CD4-positive, alpha-beta T cell treated with Interleukin-4 for 1 hour (primary cell): ENCODE measurements at regions not wholly inside any gene's neighbourhood (a gene's known extent, or its start where the extent isn't known, plus 50 kb on each side); places are given as distances from the start of the nearest gene placed in this dataset.
A peak's percentile ranks its signal among the peaks of the same experiment; 100 is the strongest.

Experiments used
- DNase-seq, 2 donors: peaks; one replicate each; pipeline ENCODE4 v3.0.0-alpha.2; 2020 to 2022

DNA sequence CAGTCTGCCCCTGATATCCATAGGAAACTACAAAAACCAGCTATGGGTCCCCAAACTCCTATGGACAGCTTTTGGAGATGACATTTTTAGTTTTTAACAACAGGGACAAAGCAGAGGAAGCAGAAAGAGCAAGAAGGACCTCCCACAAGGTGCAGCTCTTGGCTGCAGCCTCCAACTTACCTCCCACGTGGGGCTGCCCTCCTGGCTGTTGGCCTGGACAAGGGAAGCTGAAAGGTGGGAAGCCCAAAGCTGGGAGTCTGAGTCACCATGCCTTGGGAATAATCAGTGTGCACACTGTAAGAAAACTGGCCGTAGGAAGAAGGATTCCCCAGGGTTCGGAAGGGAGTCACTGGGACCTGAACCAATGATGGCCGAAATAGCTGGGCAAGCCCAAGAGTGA lies 51.8 kb upstream of the PAX1 start:
- no peak for DNase-seq

DNA sequence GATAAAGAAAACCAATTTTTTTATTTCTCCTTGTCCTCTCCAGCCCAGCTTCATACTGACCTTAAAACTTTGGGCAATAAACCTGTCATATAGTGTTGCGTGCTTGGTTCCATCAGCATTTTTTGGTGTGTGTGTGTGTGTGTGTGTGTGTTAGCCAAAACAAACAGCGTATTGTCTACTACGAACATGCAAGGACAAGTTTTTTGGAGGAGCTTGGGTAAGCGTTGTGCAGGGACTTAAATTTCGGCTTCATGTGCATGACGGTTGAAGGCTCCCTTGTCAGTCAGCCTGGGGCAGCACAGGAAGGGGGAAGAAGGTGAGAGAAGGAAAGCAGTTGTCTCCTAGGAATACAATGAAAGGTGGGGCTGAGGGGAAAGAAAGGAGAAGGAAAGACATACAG lies 62.0 kb upstream of the PAX1 start:
- no peak for DNase-seq

DNA sequence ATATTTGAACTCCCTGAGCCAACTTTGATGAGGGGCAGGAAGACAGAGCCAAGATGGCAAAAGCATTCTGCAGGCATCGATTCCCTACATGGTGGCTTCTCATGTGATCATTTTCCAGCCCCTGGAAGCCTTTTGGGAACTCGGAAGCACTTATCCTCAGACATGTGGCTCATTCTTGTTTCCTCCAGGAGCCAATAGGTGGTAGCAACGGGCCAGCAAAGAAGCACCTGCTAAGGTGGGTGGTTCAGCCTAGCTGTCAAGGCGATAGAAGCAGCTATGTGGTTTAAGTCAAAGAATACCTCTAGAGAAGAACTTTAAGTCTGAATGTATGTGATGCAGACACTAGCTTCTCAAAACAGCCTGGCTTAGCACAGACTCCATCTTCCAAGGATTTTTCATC lies 64.9 kb upstream of the PAX1 start:
- DNase-seq, result no peak

DNA sequence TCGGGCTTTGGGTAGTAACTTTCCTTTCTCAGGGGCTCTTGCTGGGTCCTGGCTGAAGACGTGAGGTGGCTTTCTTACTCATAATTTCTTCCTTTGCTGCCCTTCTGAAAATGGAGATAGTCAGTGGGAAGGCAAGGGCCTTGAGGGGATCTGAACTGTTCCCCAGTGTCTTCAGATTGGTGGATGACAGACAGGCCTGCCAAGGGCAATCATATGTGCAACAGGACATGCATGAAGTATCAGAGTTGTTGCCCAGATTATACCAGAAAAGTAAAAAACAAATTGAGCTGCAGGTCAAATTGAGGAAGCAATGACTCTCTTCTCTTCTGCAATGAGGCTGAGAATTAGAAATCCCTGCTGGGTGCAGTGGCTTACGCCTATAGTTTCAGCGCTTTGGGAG lies 71.6 kb upstream of the PAX1 start:
- no peak for DNase-seq

DNA sequence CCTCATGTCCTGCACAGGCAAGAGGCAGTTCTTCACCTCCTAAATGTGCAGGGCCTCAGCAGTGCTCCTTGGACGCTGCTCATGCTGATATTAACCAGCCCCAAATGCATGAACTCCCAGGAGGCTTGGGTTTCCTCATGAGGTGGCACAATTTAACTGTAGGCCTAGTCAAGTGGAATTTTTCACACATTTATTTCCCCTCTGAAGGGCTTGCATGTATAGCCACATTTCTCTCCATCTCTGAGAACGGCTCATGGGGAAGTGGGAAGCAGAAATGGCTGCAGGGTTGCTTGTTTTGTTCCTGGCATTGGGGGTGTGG lies 72.8 kb upstream of the PAX1 start:
- no peak for DNase-seq

DNA sequence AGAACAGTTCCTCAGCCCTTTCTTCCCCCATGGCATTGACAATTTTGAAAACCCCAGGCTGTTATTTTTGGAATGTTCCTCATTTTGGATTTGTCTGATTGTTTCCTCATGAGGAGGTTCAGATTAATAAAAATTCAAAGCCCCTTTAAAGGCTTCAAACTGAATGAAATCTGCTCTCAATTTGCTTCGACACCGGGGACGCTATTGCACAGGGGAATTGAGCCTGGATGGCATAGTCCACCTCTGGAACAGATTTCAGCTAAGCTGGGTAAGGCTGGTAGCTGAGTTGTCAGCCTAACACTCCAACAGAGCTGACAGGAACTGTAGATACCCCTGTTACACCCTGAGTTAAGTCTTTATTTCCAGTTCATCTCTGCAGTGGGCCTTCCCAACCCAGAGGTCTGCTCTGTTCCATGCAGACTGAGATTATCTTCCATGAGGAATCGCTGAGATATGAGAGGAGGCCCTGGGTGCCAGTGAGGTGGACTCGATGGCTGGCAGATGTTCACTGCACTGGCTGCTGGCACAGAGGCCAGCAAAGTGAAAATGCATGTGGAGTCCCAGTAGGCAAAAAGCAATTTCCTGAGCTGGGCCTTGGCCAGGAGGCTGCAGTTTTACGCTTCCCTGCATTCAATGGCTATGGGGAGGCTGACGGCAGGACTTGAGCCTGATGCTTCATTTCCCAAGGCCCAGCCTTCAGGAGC lies 73.3 kb upstream of the PAX1 start:
- no peak for DNase-seq

DNA sequence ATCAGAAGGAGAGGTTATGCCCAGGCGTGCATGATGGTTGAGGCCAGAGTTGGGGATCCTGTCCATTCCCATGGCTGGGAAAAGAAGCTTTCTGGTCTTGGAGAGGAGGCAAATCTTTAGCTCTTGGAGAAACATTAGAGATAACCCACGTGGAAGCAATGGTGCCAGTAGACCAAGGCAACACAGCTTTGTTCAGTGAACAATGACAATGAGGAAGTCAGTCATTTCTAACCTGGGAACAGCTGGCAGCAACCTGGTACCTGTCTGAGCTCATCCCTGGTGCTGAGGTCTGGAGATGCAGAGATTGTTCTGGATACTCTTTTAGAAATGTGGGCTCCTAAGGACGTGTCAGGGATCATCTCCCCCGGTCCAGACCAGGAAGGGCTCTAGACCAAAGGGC lies 76.7 kb upstream of the PAX1 start:
- DNase-seq, result no peak

DNA sequence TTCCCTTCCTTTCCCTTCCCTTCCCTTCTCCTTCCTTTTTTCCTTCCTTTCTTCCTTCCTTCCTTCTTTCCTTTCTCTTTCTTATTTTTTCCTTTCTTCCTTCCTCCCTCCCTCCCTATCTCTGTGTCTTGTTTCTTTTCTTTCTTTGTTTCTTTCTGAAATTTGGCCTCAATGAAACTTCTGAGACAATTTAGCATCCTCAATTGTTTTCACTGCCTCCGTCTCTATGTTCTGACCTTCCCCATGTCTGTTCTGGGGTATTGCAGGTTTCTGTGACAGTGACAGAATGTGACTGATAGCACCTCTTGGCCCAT lies 81.7 kb upstream of the PAX1 start:
- no peak for DNase-seq

DNA sequence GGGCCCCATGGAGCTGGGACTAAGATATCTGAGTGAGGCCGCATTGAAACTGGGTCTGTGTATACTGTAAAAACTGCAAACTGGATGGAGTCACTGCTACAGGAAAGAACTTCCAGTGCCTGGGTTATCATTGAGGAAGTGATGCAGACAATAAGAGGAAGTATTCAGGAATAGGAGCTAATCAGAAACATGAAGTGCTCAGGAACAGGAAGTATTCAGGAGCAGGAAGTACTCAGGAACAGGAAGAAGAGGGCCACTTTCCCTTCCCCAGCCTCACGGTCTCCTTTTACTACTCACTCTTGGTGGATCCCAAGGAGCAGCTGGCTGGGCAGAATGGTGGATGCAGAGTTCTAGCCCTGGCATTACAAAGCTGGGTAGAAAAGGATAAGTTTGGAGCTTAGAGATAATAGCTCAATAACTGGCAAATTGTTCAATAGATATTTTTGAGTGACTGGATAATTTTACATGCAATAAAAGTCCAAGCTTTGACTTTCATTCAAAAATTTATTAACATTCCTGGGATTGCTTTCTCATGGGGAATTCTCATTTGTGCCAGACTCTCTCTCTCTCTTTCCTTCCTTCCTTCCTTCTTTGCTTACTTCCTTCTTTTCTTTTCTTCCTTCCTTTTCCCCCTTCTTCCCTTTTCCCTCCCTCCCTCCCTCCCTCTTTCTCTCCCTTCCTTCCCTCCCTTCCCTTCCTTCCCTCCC lies 82.2 kb upstream of the PAX1 start:
- DNase-seq, result no peak

DNA sequence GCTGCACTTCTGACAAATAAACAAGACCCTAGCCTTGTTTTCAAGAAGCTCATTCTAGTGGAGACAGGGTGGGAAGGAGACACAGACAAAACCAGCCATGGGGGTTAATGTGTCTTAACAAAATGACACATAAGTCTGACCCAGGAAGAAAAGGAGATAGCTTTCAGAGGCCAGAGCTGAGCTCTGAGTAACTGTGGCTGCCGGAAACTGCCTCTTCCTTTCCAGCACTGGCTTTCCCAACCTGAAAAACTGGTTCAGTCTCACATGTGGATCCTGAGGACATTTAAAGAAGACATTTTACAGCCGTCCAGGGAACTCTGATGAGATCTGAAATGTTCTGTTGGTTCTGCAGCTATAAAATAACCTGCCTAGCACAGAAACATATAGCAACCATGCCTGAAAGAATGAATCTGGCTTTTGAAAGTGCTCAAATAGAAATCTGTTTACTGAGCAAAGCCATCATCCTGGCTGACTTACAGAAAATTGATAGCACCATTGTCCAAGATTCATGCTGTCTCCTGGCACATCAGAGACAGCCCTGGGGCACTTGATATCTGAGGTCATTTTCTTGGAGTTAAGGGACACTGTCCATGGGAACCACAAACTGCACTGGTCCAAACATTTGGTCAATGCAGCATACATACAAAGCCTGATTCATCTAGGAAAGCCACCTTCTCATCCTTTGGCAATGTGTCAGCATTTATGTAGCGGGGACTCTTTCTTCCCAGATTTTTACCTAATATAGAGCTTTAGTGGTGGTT lies 83.2 kb upstream of the PAX1 start:
- DNase-seq, result no peak

DNA sequence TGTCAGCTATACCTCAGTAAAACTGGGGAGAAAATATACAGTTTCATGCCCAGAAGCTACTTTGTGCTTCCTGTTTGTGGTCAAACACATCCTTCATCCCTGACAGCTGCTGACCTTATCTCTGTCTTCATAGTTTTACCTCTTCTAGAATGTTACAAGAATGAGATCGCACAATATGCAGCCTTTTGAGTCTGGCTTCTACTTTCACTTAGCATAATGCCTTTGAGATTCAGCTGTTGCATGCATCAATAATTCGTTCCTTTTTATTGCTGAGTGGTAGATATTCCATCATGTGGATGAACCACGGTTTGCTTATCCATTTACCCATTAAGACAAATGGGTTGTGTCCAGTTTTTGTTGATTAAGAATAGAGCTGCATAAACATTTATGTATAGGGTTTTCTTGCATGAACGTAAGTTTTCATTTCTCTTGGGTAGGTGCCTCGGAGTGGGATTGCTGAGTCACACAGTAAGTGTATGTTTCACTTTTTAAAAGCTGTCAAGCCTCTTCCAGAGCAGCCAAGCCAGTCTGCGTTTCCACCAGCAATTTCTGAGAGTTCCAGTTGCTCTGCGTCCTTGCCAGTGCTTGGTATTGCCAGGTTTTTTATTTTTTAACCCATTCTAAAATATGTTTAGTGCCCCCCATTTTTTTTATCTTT lies 86.6 kb upstream of the PAX1 start:
- no peak for DNase-seq

DNA sequence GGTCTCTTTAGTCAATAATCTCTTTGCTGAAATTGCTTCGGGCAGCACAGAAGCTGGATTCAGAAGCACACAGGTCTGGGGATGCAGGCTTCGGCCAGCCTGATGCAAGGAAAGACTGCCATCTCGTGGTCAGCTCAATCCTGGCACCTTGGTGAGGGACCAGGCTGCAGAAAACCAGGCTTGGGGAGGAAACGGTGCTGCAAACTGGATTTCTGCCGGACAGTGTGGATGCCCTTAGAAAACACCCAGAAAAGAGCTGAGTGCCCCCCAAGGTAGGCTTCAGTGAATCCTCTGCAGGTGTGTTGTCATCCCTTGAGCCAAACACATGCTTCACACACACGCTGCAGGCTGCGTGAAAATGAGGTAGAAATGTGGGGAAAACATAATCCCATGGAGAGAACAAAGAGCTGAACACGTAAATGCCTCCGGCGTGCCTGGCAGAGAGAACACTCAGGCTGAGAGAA lies 89.8 kb upstream of the PAX1 start:
- DNase-seq, result peak; percentile 17 to 25

DNA sequence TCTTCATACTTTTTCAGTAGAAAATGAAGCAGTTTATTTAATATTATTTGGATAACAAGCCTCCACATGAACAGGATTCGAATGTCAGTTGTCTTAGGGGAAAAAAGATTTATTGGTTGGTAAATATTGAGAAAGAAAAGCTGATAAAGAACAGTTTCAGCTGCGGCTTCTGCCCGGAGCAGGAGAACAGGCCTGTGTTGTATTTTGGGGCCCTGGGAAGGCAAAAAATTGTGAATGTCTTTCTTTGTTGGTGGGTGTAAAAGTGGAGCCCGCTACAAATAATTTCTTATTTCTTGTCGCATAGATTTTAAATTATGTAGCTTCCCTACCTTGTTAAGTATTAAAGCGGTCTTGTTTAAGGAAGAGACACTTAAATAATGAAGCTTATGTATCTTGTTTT lies 90.5 kb upstream of the PAX1 start:
- DNase-seq, result no peak

DNA sequence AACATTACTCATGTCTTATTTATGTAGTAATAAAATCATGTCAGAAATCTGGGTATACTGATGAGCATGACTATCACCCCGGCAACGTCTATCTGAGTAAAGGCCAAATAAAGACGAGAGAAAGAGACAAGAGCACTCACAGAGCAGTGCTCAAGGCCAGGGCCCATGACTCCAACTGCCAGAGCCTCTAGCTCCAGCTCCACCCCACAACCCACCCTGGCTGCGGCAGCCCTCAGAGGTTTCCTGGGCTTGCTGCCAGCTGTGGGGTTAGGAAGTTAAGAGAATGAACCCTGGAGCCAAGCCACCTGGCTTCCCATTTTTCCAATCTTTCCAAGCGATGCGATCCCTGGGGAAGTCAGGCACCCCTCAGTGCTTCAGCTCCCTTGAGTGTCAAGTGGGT lies 92.0 kb upstream of the PAX1 start:
- DNase-seq, result no peak

DNA sequence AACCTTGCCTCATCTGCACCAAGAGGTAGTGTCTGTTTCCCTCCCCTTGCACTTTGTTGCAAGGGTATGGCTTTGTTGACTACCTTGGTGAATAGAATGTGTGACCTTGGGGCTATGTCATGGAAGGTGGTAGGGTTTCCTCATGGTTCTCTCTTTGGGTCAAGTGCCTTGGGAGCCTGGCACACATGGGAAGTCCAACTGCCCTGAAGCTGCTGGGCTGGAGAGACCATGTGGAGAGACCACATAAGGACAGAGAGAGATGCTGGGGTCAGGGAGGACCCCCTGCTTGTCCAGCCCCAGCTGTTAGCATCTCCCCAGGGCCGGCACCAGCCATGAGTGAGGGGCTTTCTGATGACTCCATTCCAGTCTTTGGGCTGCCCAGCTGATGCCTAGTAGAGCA lies 95.5 kb upstream of the PAX1 start:
- no peak for DNase-seq

DNA sequence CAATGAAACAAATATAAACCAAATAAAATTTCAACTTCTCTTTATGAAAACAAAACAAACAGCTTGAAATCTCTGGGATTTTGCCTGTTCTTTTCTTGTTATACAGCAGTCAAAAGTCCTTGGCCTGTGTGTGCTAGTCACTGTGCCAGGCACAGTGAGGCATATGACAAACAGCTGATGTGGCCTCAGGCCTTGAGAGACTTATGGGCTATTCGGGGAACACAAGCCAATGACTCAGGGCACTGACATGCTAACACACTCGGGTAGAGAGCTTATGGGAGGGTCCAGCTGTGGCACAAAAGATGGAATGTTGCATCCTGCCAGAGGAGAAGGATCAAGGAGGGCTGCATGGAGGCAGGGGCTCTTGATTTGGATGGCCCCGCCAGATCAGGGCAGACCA lies 95.4 kb upstream of the NKX2-2 start:
- DNase-seq, result no peak

DNA sequence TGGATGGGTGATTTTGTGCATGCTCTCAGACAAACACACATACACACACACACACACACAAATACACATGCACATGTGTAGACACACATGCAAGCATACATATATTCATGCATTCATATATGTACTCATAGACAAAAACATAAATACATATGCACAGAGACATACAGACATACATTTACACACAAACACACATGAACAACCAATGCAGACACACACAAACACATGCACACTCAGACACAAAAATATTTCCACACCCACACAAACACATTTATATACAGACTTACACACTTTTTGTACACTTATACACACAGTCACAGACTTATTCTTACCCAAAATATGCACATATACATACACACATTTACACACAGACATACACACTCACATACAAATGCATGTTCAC lies 94.9 kb upstream of the NKX2-2 start:
- no peak for DNase-seq

DNA sequence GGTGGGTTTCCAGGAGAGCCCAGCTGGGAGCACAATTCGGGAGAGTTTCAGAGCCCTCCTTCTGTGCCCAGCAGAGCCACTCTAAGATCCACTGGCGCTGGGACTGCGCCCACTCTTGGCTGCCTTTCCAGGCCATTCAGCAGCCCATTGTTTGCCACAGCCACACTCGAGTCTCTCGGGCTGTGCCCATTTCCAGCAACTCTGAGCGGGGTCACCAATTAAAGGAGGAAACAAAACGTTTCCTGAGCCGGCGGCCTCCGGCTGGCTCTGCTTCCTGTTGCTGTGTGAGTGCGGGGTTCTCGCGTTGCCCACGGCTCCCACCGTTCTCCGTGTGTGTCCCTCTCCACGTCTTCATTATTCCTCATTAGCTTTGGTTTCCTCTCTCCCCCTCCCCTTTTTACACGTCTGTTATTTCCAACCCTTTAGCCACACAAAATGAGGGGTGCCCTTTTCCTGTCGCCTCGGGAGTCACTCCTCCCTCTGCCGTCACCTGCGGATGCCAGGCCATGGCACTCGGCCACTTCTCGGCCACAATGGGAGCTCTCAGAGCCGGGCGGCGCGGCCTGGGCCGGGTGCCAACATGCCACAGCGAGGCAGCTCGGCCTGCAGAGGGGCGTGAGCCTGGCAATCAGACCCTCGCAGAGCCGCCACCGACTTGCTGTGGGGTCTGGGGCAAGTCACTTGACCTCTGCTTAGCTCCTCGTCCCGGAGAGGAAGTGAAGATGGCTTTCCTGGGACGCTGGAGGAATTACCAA lies 94.3 kb upstream of the NKX2-2 start:
- DNase-seq, result no peak

DNA sequence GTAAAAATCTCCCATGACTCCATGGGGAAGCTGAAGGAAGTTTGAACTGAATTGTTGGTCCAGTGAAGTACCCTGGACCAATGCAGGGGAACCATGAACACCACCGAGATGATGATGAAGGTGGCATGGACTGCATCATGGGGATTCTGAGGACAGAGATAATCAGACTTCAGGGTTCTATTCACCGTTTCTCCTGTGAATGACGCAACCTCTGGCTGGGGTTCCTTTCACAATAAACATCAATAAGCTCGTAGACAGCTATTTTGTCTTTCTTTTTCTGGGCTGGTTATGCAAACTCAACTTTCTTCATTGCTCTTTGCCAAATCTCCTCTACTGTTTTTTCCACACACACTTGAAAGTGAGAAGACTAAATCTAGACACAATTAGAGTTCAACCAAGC lies 87.9 kb upstream of the NKX2-2 start:
- DNase-seq, result no peak

DNA sequence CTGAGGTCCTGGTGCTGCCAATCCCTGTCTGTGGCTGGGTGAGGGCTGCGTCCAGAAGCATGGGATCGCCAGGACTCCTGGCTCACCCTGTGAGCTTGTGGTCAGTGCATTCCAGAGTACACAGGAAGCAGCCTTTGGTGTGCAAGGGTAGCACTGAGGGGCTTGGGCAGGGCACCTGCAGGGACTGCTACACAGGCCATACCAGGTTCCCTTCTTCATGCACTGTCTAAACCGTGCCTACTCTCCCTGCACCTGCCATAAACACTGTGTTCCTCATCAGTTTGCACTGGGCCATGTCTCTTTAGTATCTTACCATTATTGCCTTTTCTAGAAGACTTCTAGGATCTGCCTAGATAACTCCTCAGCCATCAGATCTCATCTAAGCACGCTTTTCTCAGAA lies 72.8 kb upstream of the NKX2-2 start:
- no peak for DNase-seq

DNA sequence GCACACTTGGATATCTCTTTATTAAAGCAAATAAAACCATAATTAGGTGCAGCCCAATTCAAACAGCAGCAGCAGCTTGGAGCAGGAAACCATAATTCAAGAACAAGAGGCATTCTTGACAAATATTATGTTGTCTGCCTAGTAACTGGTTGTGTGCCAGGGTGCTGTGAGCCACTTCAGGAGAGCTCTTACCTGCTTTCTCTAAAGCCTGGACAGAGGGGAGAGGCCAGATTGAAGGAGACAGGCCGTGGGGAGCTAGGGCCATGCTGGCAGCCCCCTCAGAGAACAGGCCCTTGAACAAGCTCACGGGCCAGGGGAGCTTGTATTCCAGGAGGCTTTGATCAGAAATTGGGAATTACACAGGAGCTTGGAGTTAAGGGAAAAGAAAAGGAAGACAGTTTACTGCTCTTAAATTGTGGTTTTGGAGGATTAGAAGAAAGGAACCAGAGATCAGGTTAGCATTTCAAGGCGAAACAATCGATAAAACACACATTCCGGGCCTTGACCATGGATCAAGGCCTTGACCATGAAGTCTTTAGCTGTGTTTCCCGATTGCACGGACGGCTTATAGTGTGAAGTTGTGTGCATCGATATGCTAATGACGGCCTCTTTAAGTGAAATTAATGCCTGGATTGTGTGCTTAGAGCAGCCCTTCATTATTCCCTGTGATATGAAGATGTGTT lies 69.8 kb upstream of the NKX2-2 start:
- no peak for DNase-seq

DNA sequence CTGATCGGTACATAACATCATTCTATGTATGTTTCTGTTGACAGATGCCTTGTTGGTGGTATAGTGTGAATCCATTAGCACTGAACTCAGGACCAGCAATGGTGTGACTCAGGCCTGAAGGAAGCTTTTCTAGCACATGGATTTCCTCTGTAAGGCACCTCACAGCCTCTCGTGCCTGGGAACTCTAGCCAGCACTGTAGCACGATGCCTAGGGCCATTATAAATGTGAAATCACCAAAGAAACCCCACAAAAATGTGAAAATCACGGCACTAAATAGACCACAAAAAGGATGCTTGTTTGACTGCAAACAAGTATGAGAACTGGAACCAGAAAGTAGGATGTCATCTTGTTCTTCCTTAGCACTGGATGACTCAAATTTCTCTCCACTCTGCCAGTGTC lies 63.7 kb upstream of the NKX2-2 start:
- DNase-seq, result no peak
